GM12878 (cell line): ENCODE measurements at regions not wholly inside any gene's neighbourhood (a gene's known extent, or its start where the extent isn't known, plus 50 kb on each side); places are given as distances from the start of the nearest gene placed in this dataset.

ENCODE experiments used
- ATAC-seq: fragments of 200-7000 bp; cut with Tn5 transposase; 3 replicates; pipeline ENCODE4 v1.9.1; 2020; ENCODE audit warnings: mild to moderate bottlenecking, moderate library complexity
- BruUV-seq: library from RNA; stranded (reverse); fragments of 400-500 nt; replicated peaks from 2 replicates; lab custom pipeline; 2021; lab: Mats Ljungman, UMichigan
- CTCF ChIA-PET: fragments of 300-600 bp; sonication (Branson Sonifier 250); formaldehyde crosslinking; extraction: SDS; loops from one replicate; lab custom pipeline; 2021; ENCODE audit warnings: inconsistent platforms; lab: Yijun Ruan, JAX
- POLR2A ChIA-PET: fragments of 350-600 bp; formaldehyde crosslinking; extraction: SDS; loops from one replicate; lab custom pipeline; 2021; ENCODE audit warnings: inconsistent platforms; lab: Charles Lee
- RAD21 ChIA-PET: fragments of 300-600 bp; sonication (Branson Sonifier 250); formaldehyde crosslinking; loops from one replicate; lab custom pipeline; 2023; ENCODE audit warnings: antibody characterized with exemption; ENCODE audit not compliant: unreplicated experiment; lab: Charles Lee
- SMC1A ChIA-PET: fragments of 300-600 bp; sonication (Branson Sonifier 250); formaldehyde crosslinking; loops from one replicate; lab custom pipeline; 2023; ENCODE audit not compliant: unreplicated experiment, uncharacterized antibody; lab: Charles Lee
- DNase-seq: peaks from one replicate; pipeline ENCODE4 v3.0.0-alpha.2; 2011; ENCODE audit warnings: low read depth, low spot score
- FAIRE-seq: peaks from 3 replicates; lab custom pipeline; 2011; peaks lifted over from hg19 to GRCh38; lab: Jason Lieb, UNC
- H2AFZ ChIP-seq: 2 replicates; pipeline ENCODE4 v1.6.0; 2011; ENCODE audit warnings: low read depth, low read length, control low read depth; ENCODE audit not compliant: control insufficient read depth
- H3K27ac ChIP-seq: 2 replicates; pipeline ENCODE4 v1.5.1; 2011; ENCODE audit warnings: control low read depth; ENCODE audit not compliant: control insufficient read depth, insufficient read depth
- H3K27me3 ChIP-seq, 2 experiments: replicated peaks in 1 of 2; 2 replicates each; pipeline versions ENCODE4 v1.6.0 to v1.6.1; 2011; ENCODE audit warnings: low read length in 1 of 2; ENCODE audit not compliant: control insufficient read depth in 2 of 2, insufficient read depth in 2 of 2
- H3K36me3 ChIP-seq, 2 experiments: 2 replicates each; pipeline ENCODE4 v1.5.1; 2011; ENCODE audit warnings: low read length in 1 of 2; ENCODE audit not compliant: control insufficient read depth in 2 of 2, insufficient read depth in 2 of 2
- H3K4me1 ChIP-seq: 2 replicates; pipeline ENCODE4 v1.6.1; 2011; ENCODE audit warnings: mild to moderate bottlenecking, low read length, moderate library complexity, mixed read lengths; ENCODE audit not compliant: control insufficient read depth, insufficient read depth
- H3K4me2 ChIP-seq: 2 replicates; pipeline ENCODE4 v1.6.0; 2011; ENCODE audit warnings: control low read depth; ENCODE audit not compliant: control insufficient read depth, insufficient read depth
- H3K4me3 ChIP-seq: fragments of 200-600 bp; sonication (generic); 2 replicates; pipeline ENCODE4 v1.5.1; 2016
- H3K79me2 ChIP-seq: 2 replicates; pipeline ENCODE4 v1.6.0; 2011; ENCODE audit warnings: low read length; ENCODE audit not compliant: control insufficient read depth, insufficient read depth
- H3K9ac ChIP-seq: 2 replicates; pipeline ENCODE4 v1.8.0; 2011; ENCODE audit warnings: low read length, control low read depth, mixed read lengths; ENCODE audit not compliant: control insufficient read depth, insufficient read depth
- H3K9me3 ChIP-seq: replicated peaks from 3 replicates; pipeline ENCODE4 v1.5.1; 2011; ENCODE audit warnings: mild to moderate bottlenecking, low read length; ENCODE audit not compliant: control insufficient read depth, insufficient read depth
- H4K20me1 ChIP-seq: 2 replicates; pipeline ENCODE4 v1.6.0; 2011; ENCODE audit not compliant: control insufficient read depth, insufficient read depth
- ATF7 ChIP-seq: fragments of 450-650 bp; IDR thresholded peaks from 2 replicates; pipeline ENCODE4 v1.6.1; 2016; ENCODE audit warnings: low read depth, mild to moderate bottlenecking
- BCL3 ChIP-seq: IDR thresholded peaks from 2 replicates; pipeline ENCODE4 v1.6.1; 2011; ENCODE audit warnings: borderline replicate concordance, low read depth, mild to moderate bottlenecking, moderate library complexity, low read length; ENCODE audit not compliant: insufficient read depth, poor library complexity, severe bottlenecking
- BHLHE40 ChIP-seq, 2 experiments: fragments of 450-650 bp in 1 of 2; IDR thresholded peaks; 2 replicates each; pipeline ENCODE4 v1.6.1; 2011 to 2017; ENCODE audit warnings: low read depth in 2 of 2, borderline replicate concordance in 1 of 2, improper control_type of control experiment in 1 of 2, low read length in 1 of 2, mild to moderate bottlenecking in 1 of 2
- CBX5 ChIP-seq: sonication (generic); IDR thresholded peaks from 2 replicates; pipeline ENCODE4 v1.6.1; 2016; ENCODE audit warnings: low read depth, moderate library complexity, mild to moderate bottlenecking, inconsistent platforms
- CHD1 ChIP-seq: IDR thresholded peaks from 2 replicates; pipeline ENCODE4 v1.6.1; 2012; ENCODE audit warnings: low read depth, low read length, improper control_type of control experiment
- FOXK2 ChIP-seq: fragments of 450-650 bp; IDR thresholded peaks from 2 replicates; pipeline ENCODE4 v1.6.1; 2017; ENCODE audit warnings: mild to moderate bottlenecking, moderate library complexity
- IKZF1 ChIP-seq: fragments of 450-650 bp; conservative IDR thresholded peaks from 2 replicates; pipeline ENCODE4 v1.6.1; 2017; ENCODE audit warnings: antibody characterized with exemption, mild to moderate bottlenecking
- NRF1 ChIP-seq: conservative IDR thresholded peaks from 2 replicates; pipeline ENCODE4 v1.6.1; 2011; ENCODE audit warnings: mild to moderate bottlenecking, low read depth, low read length, improper control_type of control experiment
- PAX8 ChIP-seq: fragments of 450-650 bp; IDR thresholded peaks from 2 replicates; pipeline ENCODE4 v1.6.1; 2017; ENCODE audit warnings: mild to moderate bottlenecking, moderate library complexity
- POU2F2 ChIP-seq: IDR thresholded peaks from 3 replicates; pipeline ENCODE4 v1.6.1; 2011; ENCODE audit warnings: low read depth, mild to moderate bottlenecking, low read length, borderline replicate concordance
- PRDM15 ChIP-seq: fragments of 450-650 bp; formaldehyde crosslinking; IDR thresholded peaks from 2 replicates; pipeline ENCODE4 v1.4.0; 2020; ENCODE audit warnings: mild to moderate bottlenecking, moderate library complexity
- RELA ChIP-seq: fragments of 450-650 bp; IDR thresholded peaks from 2 replicates; pipeline ENCODE4 v1.8.0; 2014; ENCODE audit warnings: borderline replicate concordance; ENCODE audit not compliant: partially characterized antibody
- ZNF207 ChIP-seq: fragments of 450-650 bp; IDR thresholded peaks from 2 replicates; pipeline ENCODE4 v1.6.1; 2014; ENCODE audit warnings: antibody characterized with exemption, mild to moderate bottlenecking, borderline replicate concordance
- WGBS: methylation state at CpG from one replicate; pipeline ENCODE4 v1.1.6; 2016; ENCODE audit warnings: low lambda C conversion rate; ENCODE audit not compliant: insufficient replicate concordance, insufficient coverage; ENCODE audit errors: missing lambda C conversion rate; 5-methylcytosine and 5-hydroxymethylcytosine counted together
- in situ Hi-C: fragments of 300-500 bp; cut with MboI; formaldehyde crosslinking; loops from 9 replicates; pipeline ENCODE4 v1.14.3; 2018; ENCODE audit warnings: mixed read lengths
- intact Hi-C: fragments of 100-400 bp; cut with micrococcal nuclease; formaldehyde crosslinking; loops from one replicate; pipeline ENCODE4 v1.14.2; 2022; ENCODE audit not compliant: unreplicated experiment

DNA sequence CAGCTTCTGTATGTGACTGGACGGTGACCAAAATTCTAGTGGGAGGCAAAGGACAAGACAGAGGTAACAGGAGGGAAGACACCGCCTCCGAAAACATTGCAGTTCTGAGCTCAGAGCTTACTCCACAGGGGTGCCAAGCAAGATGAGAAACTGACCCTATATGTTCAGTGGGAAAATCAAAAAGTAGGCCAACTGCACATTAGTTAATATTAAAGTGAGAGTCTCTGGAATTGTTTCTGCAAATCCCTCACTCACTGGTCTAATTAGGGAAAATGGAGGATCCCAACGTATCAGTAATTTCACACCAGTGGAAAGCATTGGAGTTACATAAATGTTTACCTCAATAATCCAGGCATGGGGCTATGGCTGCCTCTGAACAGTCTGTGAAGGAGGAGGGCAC is 313.3 kb upstream of the KCNH8 start:
- H3K9ac ChIP-seq: no peak overlapping the region
- DNase-seq (no peak), ATAC-seq (no peak), FAIRE-seq (no peak)
- BruUV-seq: no TSS peak
- ChIA-PET CTCF (interaction anchor here (1.8 kb wide), 1 partner anchor 10 kb away, joined by 6 read pairs; no protein-coding TSS in a partner anchor), SMC1A (no interaction called here), RAD21 (no interaction called here), POLR2A (no interaction called here)
- no peaks in the 10 kb centered on the region for H3K27me3 ChIP-seq
- no peak for TF ChIP-seq IKZF1
- no peak for TF ChIP-seq PAX8
- TF ChIP-seq BHLHE40 (IDR thresholded peaks at IDR 0.05; ENCODE audit: borderline replicate concordance in 1 of 2, low read depth in 2 of 2, low read length in 1 of 2): no peak
- TF ChIP-seq BCL3: no peak
- no peak for TF ChIP-seq RELA
- no peak for TF ChIP-seq FOXK2
- no peak for TF ChIP-seq CBX5
- no peak for TF ChIP-seq NRF1
- no peak for TF ChIP-seq ZNF207
- no peak for TF ChIP-seq ATF7
- TF ChIP-seq POU2F2: no peak
- no peak for TF ChIP-seq PRDM15 (CRISPR knock-in tag)
- TF ChIP-seq CHD1: no peak
- no peaks in the 10 kb centered on the region for H3K79me2 ChIP-seq
- 23% methylated on average over 4 of the region's 4 CpGs for WGBS
- H4K20me1 ChIP-seq: no peaks in the 10 kb centered on the region
- intact Hi-C loops: no loop called here
- H3K27ac ChIP-seq: no peak overlapping the region
- H3K4me3 ChIP-seq: no peak overlapping the region
- no peak overlapping the region for H3K4me2 ChIP-seq
- H3K4me1 ChIP-seq: no peaks in the 10 kb centered on the region
- no peak overlapping the region for H2AFZ ChIP-seq
- in situ Hi-C loops: no loop called here
- H3K9me3 ChIP-seq: no peaks in the 10 kb centered on the region
- H3K36me3 ChIP-seq: no peaks in the 10 kb centered on the region
